Motor neuron (in vitro differentiated cells): ENCODE measurements at regions not wholly inside any gene's neighbourhood (a gene's known extent, or its start where the extent isn't known, plus 50 kb on each side); places are given as distances from the start of the nearest gene placed in this dataset.
A peak's percentile ranks its signal among the peaks of the same experiment; 100 is the strongest.

ENCODE experiments used
- ATAC-seq, 8 experiments: fragments of 200-7000 bp; cut with Tn5 transposase; replicated peaks in 6 of 8; 2 replicates each; pipeline ENCODE4 v1.8.0; 2021; ENCODE audit warnings: mild to moderate bottlenecking in 8 of 8, moderate library complexity in 8 of 8
- H3K27ac ChIP-seq, 2 donors: fragments of 250-450 bp; sonication (Bioruptor Pico); 2 replicates each; pipeline ENCODE4 v1.9.0; 2021; ENCODE audit warnings: antibody characterized with exemption in 2 of 2, mild to moderate bottlenecking in 2 of 2, moderate library complexity in 1 of 2
- H3K4me1 ChIP-seq, 2 donors: fragments of 250-450 bp; sonication (Bioruptor Pico); replicated peaks in 1 of 2; 2 replicates each; pipeline ENCODE4 v1.6.1; 2021; ENCODE audit warnings: antibody characterized with exemption in 2 of 2, mild to moderate bottlenecking in 2 of 2, moderate library complexity in 1 of 2
- H3K4me3 ChIP-seq, 5 donors: fragments of 250-450 bp; sonication (Bioruptor Pico); 2 replicates each; pipeline ENCODE4 v1.9.0; 2021; ENCODE audit warnings: antibody characterized with exemption in 5 of 5, mild to moderate bottlenecking in 5 of 5, moderate library complexity in 4 of 5
- WGBS, 10 experiments: fragments of 450-650 bp; shearing (Covaris generic); methylation state at CpG; one replicate each; pipeline ENCODE4 v1.0.0; 2022; 5-methylcytosine and 5-hydroxymethylcytosine counted together
- in situ Hi-C, 9 experiments: fragments of 400-800 bp; cut with MboI; loops; one replicate each; pipeline ENCODE4 v1.15.0; 2021; ENCODE audit warnings: low sequenced_read_pairs in 9 of 9, low pct_unique_long_range_greater_than_20kb in 2 of 9; ENCODE audit not compliant: unreplicated experiment in 9 of 9

GRCh38 chr5:82340799-82341198, 62.6 kb upstream of the RPS23 start:
- Histone ChIP-seq H3K4me1 (peaks cover 0 to 2% of the 10 kb centered on the region in 2 donors), H3K27ac (no peak overlapping the region), H3K4me3 (no peak overlapping the region)
- in situ Hi-C loops = loop anchor here in 2 of 9 experiments (25.0 kb wide), 2 partner anchors 297 to 1222 kb away; no protein-coding TSS in a partner anchor
- WGBS, 10 experiments = 80 to 100% (median 92%) methylated on average over 1 to 5 of the region's 5 CpGs; no CpG with 5 or more reads in 3 of the 10 experiments
- ATAC-seq = no peak

GRCh38 chr5:82339792-82340191, 61.6 kb upstream of the RPS23 start:
- Histone ChIP-seq H3K27ac (no peak overlapping the region), H3K4me1 (peaks cover 0 to 2% of the 10 kb centered on the region in 2 donors), H3K4me3 (no peak overlapping the region)
- ATAC-seq = no peak
- in situ Hi-C loops = loop anchor here in 2 of 9 experiments (25.0 kb wide), 2 partner anchors 298 to 1223 kb away; no protein-coding TSS in a partner anchor
- 50 to 100% (median 78%) methylated on average over 1 to 3 of the region's 3 CpGs; no CpG with 5 or more reads in 2 of the 10 experiments for WGBS, 10 experiments

DNA sequence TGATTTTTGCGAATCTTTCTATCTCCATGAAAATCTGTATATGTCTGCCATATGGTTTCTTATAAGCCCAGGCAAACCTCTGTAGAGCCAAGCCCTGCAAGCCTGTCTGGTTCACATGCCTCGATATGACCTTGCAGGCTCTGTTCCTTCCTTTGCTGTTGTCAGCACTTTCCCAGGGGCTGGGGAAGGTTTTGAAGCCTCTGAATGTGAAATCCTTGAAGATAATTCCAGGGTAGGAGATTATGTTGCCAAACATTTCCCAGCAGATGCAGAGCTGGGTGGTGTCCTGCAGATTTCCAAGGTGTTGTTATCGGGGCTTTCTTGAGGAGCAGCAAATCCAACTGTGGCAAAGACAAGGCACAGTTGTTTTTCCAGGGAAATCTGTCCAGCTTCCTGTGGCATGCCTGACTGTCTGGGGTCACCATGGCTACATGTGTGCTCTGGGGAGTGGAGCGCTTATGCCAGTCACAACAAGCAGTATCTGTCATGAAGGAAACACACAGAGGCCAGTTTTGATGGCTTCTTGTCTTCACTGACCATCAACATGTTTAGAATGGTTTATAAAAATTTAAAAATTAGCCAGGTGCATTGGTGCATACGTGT, 60.7 kb upstream of the RPS23 start:
- 50 to 86% (median 71%) methylated on average over 1 to 4 of the region's 5 CpGs; no CpG with 5 or more reads in 1 of the 10 experiments for WGBS, 10 experiments
- peaks cover 0 to 2% of the 10 kb centered on the region in 2 donors for H3K4me1 ChIP-seq
- H3K27ac ChIP-seq = no peak overlapping the region
- no peak overlapping the region for H3K4me3 ChIP-seq
- ATAC-seq = peak in 1 of 8 experiments; percentile 65
- in situ Hi-C loops = loop anchor here in 2 of 9 experiments (25.0 kb wide), 2 partner anchors 298 to 1223 kb away; no protein-coding TSS in a partner anchor

GRCh38 chr5:82336959-82337351, 58.8 kb upstream of the RPS23 start:
- 11 to 100% (median 86%) methylated on average over 1 of the region's 1 CpG; no CpG with 5 or more reads in 1 of the 10 experiments for WGBS, 10 experiments
- Histone ChIP-seq H3K4me1 (peaks cover 0 to 2% of the 10 kb centered on the region in 2 donors), H3K27ac (no peak overlapping the region), H3K4me3 (no peak overlapping the region)
- peak in 1 of 8 experiments; percentile 11 for ATAC-seq
- in situ Hi-C loops = loop anchor here in 2 of 9 experiments (25.0 kb wide), 2 partner anchors 300 to 1225 kb away; no protein-coding TSS in a partner anchor

DNA sequence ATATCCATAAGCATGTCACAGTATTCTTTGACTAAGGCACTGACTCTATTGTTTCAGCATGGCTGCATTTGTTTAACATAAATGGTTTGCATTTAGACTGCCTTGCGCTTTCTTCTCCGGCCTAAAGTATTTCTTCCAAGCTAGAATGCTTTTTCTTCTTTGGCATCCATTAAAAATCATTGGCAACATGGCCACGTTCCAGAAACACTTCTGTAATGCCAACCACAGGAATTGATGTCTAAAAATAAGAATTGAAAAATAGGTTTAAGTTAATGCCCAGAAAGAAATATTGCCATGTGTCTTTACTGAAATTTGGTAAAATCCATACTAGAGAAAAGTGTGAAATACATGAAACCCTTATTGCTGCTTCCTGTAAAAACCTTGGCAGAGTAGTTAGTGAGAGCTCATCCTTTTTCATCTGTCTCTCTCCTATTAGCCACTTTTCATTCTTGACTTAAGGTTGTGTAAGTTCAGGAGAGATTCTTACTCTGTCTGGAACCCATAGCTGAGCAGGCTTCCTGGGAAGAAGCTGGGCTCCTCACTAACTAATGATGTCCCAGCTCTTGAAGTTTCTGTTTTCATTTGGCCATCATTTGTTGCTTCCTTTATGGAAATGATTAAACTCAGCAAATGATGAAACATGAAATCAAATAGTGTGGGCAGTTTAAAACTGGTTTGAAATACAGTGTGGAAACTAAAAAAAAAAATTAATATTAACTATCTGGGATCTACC, 58.2 kb upstream of the RPS23 start:
- 54 to 100% (median 78%) methylated on average over 1 to 3 of the region's 3 CpGs; no CpG with 5 or more reads in 1 of the 10 experiments for WGBS, 10 experiments

DNA sequence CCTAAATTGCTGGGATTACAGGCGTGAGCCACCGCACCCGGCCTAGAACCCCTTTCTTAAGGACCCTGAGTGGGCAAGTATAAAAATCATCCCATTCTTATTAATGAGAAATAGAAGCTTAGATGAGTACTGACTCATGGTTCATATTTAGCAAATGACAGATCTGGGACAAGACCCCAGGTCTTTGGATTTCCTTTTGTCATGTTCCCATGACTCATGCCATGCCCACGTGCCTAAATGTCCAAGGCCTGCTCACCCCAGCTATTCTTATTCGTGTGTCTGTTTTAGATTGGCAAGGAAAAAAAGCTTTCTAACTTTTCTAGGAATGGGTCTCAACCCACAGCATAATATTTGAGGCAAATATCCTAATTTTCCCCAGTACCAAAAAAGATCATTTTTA, 57.7 kb upstream of the RPS23 start:
- Histone ChIP-seq H3K4me1 (peaks cover 0 to 2% of the 10 kb centered on the region in 2 donors), H3K27ac (no peak overlapping the region), H3K4me3 (no peak overlapping the region)
- WGBS, 10 experiments = 0 to 83% (median 56%) methylated on average over 1 to 4 of the region's 5 CpGs; no CpG with 5 or more reads in 4 of the 10 experiments
- in situ Hi-C loops = loop anchor here in 2 of 9 experiments (25.0 kb wide), 2 partner anchors 301 to 1226 kb away; no protein-coding TSS in a partner anchor
- peak in 5 of 8 experiments; percentile 69 to 90 (median 76) for ATAC-seq

More for the DNA sequence above, 58.2 kb upstream of the RPS23 start:
- Histone ChIP-seq H3K4me3 (no peak overlapping the region), H3K4me1 (peaks cover 0 to 2% of the 10 kb centered on the region in 2 donors), H3K27ac (no peak overlapping the region)
- peak in 3 of 8 experiments; percentile 10 to 22 (median 21) for ATAC-seq
- in situ Hi-C loops = loop anchor here in 2 of 9 experiments (25.0 kb wide), 2 partner anchors 301 to 1226 kb away; no protein-coding TSS in a partner anchor

DNA sequence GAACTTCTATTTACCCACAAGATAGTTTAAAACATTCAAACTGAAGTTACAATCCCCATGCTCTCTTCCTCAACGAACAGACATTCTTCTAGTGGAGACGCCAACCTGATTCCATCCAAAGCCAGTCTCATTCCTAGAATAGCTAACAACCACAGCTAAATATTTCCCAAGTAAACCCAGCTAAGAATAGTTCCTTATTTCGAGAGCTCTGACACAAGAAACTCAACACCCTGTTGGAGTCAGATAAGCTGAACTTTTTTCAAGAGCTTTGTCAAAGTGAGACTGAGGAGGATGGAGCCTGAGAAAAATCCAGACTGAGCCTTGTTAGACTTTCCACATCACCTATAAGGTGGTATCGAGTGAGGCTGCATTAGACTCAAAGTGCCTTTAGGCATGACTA, 56.7 kb upstream of the RPS23 start:
- H3K4me1 ChIP-seq = peaks cover 0 to 2% of the 10 kb centered on the region in 2 donors
- H3K27ac ChIP-seq = no peak overlapping the region
- WGBS, 10 experiments = 6 to 100% (median 81%) methylated on average over 1 to 4 of the region's 4 CpGs
- in situ Hi-C loops = loop anchor here in 2 of 9 experiments (25.0 kb wide), 2 partner anchors 302 to 1227 kb away; no protein-coding TSS in a partner anchor
- H3K4me3 ChIP-seq = no peak overlapping the region
- ATAC-seq = no peak

GRCh38 chr5:82334085-82334692, 56.0 kb upstream of the RPS23 start:
- Histone ChIP-seq H3K27ac (no peak overlapping the region), H3K4me3 (no peak overlapping the region), H3K4me1 (peaks cover 0 to 2% of the 10 kb centered on the region in 2 donors)
- in situ Hi-C loops = loop anchor here in 2 of 9 experiments (25.0 kb wide), 2 partner anchors 303 to 1228 kb away; no protein-coding TSS in a partner anchor
- no peak for ATAC-seq
- WGBS, 10 experiments = 42 to 100% (median 74%) methylated on average over 1 to 5 of the region's 5 CpGs; no CpG with 5 or more reads in 1 of the 10 experiments

DNA sequence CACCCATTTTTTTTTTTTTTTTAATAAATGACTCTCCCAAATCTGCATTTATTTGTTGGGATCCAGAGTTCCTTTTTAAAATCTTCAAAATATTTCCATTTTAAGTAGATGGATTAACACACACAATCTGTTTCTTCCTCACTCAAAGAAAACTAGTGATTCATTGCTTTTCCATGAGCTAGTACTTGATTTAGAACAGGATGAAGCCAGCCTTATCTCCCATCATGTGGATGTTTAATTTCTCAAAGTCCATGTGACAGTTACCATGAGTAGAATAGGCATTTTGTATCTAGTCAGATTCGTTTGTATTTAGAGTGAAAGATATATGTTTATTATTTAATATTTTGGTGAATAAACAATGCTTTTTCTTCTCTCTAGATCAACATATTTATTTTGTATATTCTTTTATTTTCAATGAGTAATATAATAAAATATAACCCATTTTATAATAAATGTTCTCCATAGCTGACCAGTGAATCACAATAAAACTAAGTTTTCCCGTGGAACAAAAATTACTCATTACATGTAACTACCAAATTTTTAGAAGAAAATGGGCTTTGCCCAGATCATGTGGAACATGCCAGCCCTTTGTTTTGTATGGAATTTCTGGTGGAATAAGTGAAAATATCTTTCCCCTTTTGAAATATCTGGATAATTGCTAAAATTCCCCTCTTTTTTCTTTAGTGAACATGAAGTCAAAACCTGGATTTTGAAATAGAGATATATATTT, 54.9 kb upstream of the RPS23 start:
- peak in 2 of 8 experiments; percentile 53 to 75 for ATAC-seq
- peaks cover 0 to 2% of the 10 kb centered on the region in 2 donors for H3K4me1 ChIP-seq
- in situ Hi-C loops = loop anchor here in 2 of 9 experiments (25.0 kb wide), 2 partner anchors 304 to 1229 kb away; no protein-coding TSS in a partner anchor
- 0 to 100% (median 74%) methylated on average over 1 to 2 of the region's 2 CpGs for WGBS, 10 experiments
- H3K27ac ChIP-seq = no peak overlapping the region
- H3K4me3 ChIP-seq = no peak overlapping the region

DNA sequence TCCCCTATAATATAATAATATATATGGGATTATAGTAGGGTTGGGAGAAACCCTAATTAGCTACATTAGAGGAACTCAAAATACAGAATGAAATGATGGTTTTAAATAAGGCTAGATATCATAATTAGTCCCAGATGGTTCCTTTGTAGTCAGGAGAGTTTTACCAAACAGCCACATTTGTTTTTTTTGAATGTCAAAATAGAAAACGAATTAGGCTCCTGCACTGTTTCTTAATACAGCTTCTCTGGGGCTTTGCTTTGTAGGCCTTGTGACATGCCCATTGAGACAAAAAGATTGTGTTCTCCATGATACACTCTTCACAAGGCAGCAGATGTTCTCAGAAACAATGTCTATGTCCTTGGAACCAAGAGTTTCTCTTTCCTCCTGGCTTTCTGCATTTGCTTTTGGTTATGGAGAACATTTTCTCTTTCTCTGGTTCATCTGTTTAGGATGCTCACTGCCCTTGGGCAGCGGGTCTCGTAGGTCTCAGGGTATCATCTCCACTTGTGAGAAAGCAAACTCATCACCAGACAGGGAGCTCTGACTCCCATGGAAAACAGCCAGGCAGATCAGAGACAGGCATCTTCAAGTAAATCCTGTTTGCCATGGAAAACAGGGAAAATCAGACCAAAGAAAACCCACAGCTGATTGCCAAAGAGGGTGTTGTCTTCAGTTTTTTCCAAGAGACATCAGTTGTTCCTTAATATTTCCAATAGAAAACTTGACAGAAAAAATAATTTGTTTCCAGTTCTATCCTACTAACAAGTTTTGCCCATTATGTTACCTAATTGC, 54.1 kb upstream of the RPS23 start:
- Histone ChIP-seq H3K27ac (no peak overlapping the region), H3K4me3 (no peak overlapping the region), H3K4me1 (peaks cover 0 to 2% of the 10 kb centered on the region in 2 donors)
- in situ Hi-C loops = loop anchor here in 2 of 9 experiments (25.0 kb wide), 2 partner anchors 305 to 1230 kb away; no protein-coding TSS in a partner anchor
- ATAC-seq = peak in 1 of 8 experiments; percentile 25
- 0 to 100% (median 79%) methylated on average over 1 to 3 of the region's 3 CpGs; no CpG with 5 or more reads in 3 of the 10 experiments for WGBS, 10 experiments

DNA sequence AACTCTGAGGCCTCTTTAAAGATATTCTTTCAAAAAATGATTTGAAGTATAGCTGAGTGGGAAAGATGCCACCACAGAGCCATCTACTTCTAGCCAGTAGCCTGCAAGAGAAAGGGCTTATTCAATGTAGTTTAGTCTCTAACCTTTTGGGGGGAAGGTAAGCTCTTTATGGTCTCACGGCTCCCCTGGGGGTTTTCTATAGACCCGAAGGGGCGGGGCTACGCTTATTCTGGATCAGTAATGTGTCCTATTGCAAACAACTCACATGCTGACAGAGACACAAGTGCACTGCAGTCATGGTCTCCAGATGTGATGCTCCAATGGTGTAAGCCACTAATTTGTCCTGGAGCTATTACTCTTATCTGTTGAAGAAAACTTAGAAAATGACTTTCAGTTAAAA, 53.4 kb upstream of the RPS23 start:
- H3K27ac ChIP-seq = no peak overlapping the region
- ATAC-seq = no peak
- no peak overlapping the region for H3K4me3 ChIP-seq
- 20 to 100% (median 86%) methylated on average over 1 to 4 of the region's 4 CpGs; no CpG with 5 or more reads in 4 of the 10 experiments for WGBS, 10 experiments
- H3K4me1 ChIP-seq = no peaks in the 10 kb centered on the region
- in situ Hi-C loops = loop anchor here in 2 of 9 experiments (25.0 kb wide), 2 partner anchors 306 to 1231 kb away; no protein-coding TSS in a partner anchor
